VCaP (cell line): ENCODE measurements at regions not wholly inside any gene's neighbourhood (a gene's known extent, or its start where the extent isn't known, plus 50 kb on each side); places are given as distances from the start of the nearest gene placed in this dataset.

Experiments
- H3K27ac ChIP-seq: fragments of 450-650 bp; 2 replicates; pipeline ENCODE4 v1.5.1; 2017
- TF ChIP-seq, protein P1 (sequence below): fragments of 450-650 bp; conservative IDR thresholded peaks from 2 replicates; pipeline ENCODE4 v1.5.1; 2017; ENCODE audit warnings: mild to moderate bottlenecking, moderate library complexity

DNA sequence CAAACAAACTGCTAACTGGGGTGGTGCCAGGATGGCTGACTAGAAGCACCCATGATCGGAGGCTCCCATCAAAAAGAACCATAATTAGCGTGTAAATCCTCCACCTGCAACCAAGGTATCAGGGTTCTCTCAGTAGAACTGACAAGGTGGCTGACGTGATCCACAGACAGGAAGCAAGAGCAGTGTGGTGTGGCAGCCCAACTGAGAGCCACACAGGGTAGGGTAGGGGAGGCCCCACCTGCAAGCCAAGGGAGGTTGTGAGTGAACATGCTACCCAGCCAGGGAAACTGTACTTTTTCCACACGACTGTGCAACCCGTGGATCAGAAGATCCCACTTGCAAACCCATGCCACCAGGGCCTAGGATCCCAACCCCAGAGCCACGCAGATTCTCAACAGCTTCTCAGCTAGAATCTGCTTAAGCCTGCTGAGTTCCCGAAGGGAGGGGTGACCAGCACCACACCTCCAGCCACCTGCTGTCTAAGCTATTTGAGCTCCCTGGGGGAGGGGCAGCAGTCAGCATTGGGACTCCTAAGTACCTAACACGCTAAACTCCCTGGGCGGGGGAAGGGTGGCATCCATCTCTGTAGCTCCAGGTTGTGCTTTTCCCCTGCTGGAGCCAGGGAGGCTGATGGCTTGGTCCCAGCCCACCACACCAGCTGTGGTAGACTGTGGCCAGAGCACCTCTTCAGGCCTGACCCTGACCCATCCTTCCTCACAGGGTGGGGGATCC is 425.1 kb downstream of the GPM6A start:
- TF ChIP-seq, protein P1, sequence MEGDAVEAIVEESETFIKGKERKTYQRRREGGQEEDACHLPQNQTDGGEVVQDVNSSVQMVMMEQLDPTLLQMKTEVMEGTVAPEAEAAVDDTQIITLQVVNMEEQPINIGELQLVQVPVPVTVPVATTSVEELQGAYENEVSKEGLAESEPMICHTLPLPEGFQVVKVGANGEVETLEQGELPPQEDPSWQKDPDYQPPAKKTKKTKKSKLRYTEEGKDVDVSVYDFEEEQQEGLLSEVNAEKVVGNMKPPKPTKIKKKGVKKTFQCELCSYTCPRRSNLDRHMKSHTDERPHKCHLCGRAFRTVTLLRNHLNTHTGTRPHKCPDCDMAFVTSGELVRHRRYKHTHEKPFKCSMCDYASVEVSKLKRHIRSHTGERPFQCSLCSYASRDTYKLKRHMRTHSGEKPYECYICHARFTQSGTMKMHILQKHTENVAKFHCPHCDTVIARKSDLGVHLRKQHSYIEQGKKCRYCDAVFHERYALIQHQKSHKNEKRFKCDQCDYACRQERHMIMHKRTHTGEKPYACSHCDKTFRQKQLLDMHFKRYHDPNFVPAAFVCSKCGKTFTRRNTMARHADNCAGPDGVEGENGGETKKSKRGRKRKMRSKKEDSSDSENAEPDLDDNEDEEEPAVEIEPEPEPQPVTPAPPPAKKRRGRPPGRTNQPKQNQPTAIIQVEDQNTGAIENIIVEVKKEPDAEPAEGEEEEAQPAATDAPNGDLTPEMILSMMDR = no peak
- H3K27ac ChIP-seq = no peak overlapping the region

DNA sequence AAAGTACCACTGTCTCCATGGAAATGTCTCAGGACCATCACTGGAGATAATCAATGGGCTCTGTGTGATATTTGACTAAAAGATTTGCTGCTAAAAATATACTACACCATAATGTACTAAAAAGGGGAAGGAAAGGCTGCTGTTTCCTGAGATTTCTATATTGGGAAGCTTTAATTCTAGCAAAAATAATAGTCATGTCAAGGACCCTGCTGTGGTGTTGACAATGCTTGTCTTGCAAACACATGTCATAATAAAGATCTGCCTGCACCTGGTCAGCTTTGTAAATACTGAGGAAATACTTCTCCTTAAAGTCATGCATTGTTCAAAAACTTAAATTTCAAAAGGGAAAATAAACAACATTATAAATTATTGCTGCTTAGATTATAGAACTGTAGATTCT is 417.9 kb downstream of the GPM6A start:
- TF ChIP-seq, protein P1 = no peak
- H3K27ac ChIP-seq = no peak overlapping the region

DNA sequence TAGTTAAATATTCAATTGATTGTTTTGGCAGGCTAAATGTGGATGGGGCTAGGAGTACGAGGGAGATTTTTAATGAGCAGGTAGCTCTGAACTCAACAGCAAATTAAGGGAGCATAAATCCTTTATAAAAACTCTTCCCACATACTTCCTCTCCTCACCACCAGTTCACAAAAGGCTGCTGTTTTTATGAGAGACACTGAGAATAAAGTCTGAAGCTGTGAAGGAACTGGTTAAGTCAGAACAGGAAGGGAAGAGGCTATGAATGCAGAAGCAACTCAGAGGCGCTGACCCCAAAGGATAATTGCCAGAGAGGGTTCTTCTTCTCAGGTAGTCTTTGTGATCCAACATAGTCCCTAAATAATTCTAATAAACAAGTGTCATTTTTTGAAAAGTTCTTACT is 406.1 kb downstream of the GPM6A start:
- no peak overlapping the region for H3K27ac ChIP-seq
- TF ChIP-seq, protein P1 = no peak

DNA sequence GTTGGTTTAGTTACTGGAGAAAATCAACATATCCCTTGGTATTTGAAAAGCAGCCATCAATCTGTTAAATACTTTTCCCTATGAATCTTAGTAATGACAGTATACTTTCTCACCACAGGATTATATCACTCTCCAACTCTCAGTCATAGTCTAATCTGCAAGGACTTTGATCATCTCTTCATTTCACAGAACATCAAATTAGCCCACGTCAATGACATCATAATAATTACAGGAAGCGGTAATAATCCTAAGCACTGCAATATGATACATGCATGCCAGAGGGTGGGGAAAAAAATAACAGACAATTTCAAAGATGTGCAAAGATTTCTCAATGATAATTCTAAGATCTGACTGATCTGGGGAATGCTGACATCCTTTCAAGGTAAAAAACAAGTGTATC is 404.1 kb downstream of the GPM6A start:
- H3K27ac ChIP-seq = no peak overlapping the region
- TF ChIP-seq, protein P1 = no peak

DNA sequence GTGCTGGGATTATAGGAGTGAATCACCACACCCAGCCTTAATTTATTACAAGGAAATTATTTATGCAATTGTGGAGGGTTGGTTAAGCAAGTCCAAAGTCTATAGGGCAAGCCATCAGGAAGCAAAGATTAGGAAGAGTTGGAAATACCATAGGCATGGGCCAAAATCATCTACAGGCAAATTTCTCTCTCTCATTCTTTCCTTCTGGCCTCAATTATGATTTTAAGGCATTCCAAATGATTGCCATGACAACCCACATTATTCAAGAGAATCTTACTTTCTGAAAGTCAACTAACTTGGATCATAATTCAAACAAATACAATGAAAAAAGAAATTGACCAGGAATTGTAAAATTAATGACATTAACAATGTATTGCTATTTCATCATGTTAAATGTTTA is 400.8 kb downstream of the GPM6A start:
- TF ChIP-seq, protein P1 = no peak
- no peak overlapping the region for H3K27ac ChIP-seq

DNA sequence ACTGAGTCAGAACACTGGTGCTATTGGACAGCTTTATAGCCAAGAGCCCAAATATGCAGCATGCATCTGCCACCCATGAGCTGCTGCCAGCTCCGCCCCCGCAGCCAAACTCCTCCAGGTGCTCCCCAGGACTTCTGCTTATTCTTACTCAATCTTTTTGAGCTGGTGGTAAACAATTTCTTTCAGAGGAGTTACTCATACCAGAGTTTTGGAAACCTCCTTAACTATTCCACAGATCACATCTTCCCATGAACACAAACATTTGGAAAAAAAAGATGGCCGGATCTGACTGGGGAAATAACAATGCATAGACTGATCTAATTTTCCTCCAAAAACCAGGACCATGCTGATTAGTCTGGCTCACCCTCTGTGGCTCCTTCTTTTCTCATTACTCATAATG is 399.9 kb downstream of the GPM6A start:
- TF ChIP-seq, protein P1 = no peak
- no peak overlapping the region for H3K27ac ChIP-seq

DNA sequence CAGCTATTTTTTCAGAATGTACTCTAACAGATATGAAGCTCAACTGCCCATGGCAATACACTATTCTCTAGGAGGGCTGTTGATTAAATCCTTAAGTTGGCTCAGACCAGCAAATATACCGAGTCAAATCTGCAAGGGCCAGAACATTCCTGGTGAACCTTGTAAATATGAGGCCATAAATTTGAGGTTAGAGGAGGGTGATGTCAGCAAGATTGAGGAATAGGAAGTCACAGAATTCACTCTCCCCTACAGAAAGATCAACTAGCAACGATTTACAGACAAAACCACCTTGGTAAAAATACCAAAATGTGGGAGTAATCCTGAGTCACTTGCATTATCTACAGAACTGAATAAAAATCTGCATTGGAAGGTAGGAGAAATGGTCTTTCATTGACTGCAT is 399.3 kb downstream of the GPM6A start:
- TF ChIP-seq, protein P1 = no peak
- no peak overlapping the region for H3K27ac ChIP-seq
